ENCODE measurements at regions not wholly inside any gene's neighbourhood (a gene's known extent, or its start where the extent isn't known, plus 50 kb on each side); places are given as distances from the start of the nearest gene placed in this dataset.

- H3K4me1 ChIP-seq: no peaks in the 10 kb centered on the region
- no peak for DNase-seq
- H3K36me3 ChIP-seq: no peaks in the 10 kb centered on the region
- H3K4me3 ChIP-seq: no peak overlapping the region
- H3K27ac ChIP-seq: no peak overlapping the region
- H3K9me3 ChIP-seq: no peaks in the 10 kb centered on the region
- 88 to 89% methylated on average over 5 of the region's 5 CpGs for WGBS, 2 donors
- intact Hi-C loops (cut with DNase I): no loop called here
- H3K27me3 ChIP-seq: no peaks in the 10 kb centered on the region
- no peak for TF ChIP-seq CTCF (IDR thresholded peaks at IDR 0.05)
Observed at GRCh38 chr11:127628458-127628785, 627.9 kb upstream of the KIRREL3 start.

GRCh38 chr11:127627629-127628457 is 627.3 kb upstream of the KIRREL3 start:
- H3K4me3 ChIP-seq: no peak overlapping the region
- no peak overlapping the region for H3K27ac ChIP-seq
- intact Hi-C loops (cut with DNase I): no loop called here
- H3K36me3 ChIP-seq: no peaks in the 10 kb centered on the region
- H3K4me1 ChIP-seq: no peaks in the 10 kb centered on the region
- no peak for TF ChIP-seq CTCF (IDR thresholded peaks at IDR 0.05)
- no peak for TF ChIP-seq POLR2A (IDR thresholded peaks at IDR 0.05)
- WGBS, 2 donors: 58 to 59% methylated on average over 12 of the region's 12 CpGs
- DNase-seq: no peak
- H3K27me3 ChIP-seq: no peaks in the 10 kb centered on the region
- no peaks in the 10 kb centered on the region for H3K9me3 ChIP-seq

- Histone ChIP-seq H3K9me3 (no peaks in the 10 kb centered on the region), H3K27me3 (no peaks in the 10 kb centered on the region), H3K4me3 (no peak overlapping the region), H3K36me3 (no peaks in the 10 kb centered on the region), H3K4me1 (no peaks in the 10 kb centered on the region), H3K27ac (no peak overlapping the region)
- WGBS, 2 donors: 90 to 94% methylated on average over 1 of the region's 1 CpG
- intact Hi-C loops (cut with DNase I): no loop called here
- DNase-seq: no peak
- TF ChIP-seq POLR2A (IDR thresholded peaks at IDR 0.05) (no peak), CTCF (IDR thresholded peaks at IDR 0.05) (no peak)
Observed at GRCh38 chr11:127627204-127627603, 626.6 kb upstream of the KIRREL3 start.

- no peak overlapping the region for H3K27ac ChIP-seq
- H3K27me3 ChIP-seq: no peaks in the 10 kb centered on the region
- no peak for TF ChIP-seq POLR2A (IDR thresholded peaks at IDR 0.05)
- TF ChIP-seq CTCF (IDR thresholded peaks at IDR 0.05): no peak
- no peaks in the 10 kb centered on the region for H3K4me1 ChIP-seq
- intact Hi-C loops (cut with DNase I): no loop called here
- no peak for DNase-seq
- no peak overlapping the region for H3K4me3 ChIP-seq
- no peaks in the 10 kb centered on the region for H3K9me3 ChIP-seq
- WGBS, 2 donors: 50 to 63% methylated on average over 3 of the region's 3 CpGs
- no peaks in the 10 kb centered on the region for H3K36me3 ChIP-seq
Observed at GRCh38 chr11:127625402-127625801, 624.8 kb upstream of the KIRREL3 start.

GRCh38 chr11:127624306-127624856 is 623.8 kb upstream of the KIRREL3 start:
- Histone ChIP-seq H3K27me3 (no peaks in the 10 kb centered on the region), H3K4me3 (no peak overlapping the region), H3K27ac (no peak overlapping the region), H3K4me1 (no peaks in the 10 kb centered on the region), H3K36me3 (no peaks in the 10 kb centered on the region), H3K9me3 (no peaks in the 10 kb centered on the region)
- WGBS, 2 donors: 37 to 56% methylated on average over 10 of the region's 10 CpGs
- no peak for DNase-seq
- no peak for TF ChIP-seq CTCF (IDR thresholded peaks at IDR 0.05)
- TF ChIP-seq POLR2A (IDR thresholded peaks at IDR 0.05): no peak
- intact Hi-C loops (cut with DNase I): no loop called here
